ENCODE measurements at regions not wholly inside any gene's neighbourhood (a gene's known extent, or its start where the extent isn't known, plus 50 kb on each side); places are given as distances from the start of the nearest gene placed in this dataset.
"Not testable (repeated sequence)": the region's sequence is repeated elsewhere in the genome, so short reads cannot be mapped to it uniquely, and the experiment has no call there.

DNA sequence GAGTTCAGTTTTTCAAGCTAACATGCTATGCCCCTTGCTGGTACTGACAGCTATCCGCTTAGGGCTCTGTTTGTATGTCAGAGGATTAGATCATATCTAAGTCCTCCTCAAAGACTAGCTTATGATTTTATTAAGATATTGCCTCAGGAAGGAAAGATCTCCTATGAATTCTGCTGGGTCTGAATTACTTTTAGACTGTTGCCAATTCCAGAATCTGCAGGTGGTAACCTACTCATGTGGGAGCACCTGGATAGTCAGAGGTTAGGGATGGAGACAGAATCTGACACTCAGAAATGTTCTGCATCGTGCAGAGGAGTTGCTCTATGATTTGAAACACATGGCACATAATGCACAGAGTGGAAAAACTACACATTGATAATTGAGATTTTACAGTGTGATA, 843.4 kb downstream of the SLC6A15 start:
- DNase-seq (ENCODE audit: low spot score): no peak

DNA sequence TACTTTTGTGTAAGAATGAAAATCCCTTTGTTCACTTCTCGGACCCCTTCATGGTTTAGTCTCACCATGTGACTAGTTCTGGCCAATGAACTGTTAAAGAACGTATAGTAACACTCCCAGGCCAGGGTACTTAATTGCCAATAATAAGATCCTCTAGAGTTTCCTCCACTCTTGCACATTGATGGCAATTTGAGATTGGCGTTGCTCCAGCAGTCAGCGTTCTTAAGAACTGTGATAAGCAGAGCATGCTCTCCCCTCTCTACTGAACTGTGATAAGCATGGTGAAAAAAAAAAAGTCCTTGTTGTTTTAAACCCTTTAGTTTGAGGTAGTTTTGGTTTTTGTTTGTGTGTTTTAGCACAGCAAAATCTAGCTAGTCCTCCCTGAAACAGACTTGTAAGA, 854.5 kb downstream of the SLC6A15 start:
- DNase-seq (ENCODE audit: low spot score): no peak

DNA sequence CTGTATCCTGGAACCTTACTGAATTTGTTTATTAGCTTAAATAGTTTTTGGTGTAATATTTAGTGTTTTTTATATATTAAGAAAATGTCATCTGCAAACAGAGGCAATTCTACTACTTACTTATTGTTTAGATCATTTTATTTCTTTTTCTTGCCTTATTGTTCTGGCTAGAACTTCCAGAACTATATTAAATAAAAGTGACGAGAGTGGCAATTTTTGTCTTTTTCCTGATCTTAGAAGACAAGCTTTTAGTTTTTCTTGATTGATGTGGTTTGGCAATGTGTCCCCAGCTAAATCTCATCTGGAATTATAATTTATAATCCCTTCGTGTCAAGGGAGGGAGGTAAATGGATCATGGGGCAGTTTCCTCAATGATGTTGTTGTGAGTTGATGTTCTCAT, 857.8 kb downstream of the SLC6A15 start:
- no peak for DNase-seq (ENCODE audit: low spot score)

DNA sequence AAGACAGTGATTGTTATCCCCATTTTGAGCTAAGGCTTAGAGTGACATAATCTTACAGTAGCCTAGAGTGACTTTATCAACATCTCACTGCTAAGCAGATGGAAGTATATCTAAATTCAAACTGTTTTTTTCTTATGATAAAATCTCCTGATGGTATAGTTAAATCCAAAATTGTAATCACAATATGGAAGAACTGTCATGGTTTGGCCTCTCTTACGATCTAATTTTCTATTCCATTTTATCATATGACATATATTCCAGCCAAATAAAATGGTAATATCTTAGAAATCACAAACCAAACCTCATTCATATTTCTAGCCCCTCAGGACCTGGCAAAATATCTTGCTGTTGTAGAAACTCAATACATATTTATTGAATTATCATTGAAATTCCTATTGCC, 864.7 kb downstream of the SLC6A15 start:
- DNase-seq (ENCODE audit: low spot score): no peak

DNA sequence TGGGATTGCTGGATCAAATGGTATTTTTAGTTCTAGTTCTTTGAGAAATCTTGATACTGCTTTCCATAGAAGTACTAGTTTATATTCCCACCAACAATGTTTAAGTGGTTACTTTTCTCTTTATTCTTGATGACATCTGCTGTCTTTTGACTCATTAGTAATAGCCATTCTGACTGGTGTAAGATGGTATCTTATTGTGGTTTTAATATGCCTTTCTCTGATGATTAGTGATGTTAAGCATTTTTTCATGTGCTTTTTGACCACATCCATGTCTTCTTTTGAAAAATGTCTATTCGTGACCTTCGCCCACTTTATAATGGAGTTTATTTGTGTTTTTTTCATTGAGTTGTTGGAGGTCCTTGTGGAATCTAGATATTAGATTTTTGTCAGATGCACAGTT, 865.7 kb downstream of the SLC6A15 start:
- DNase-seq (ENCODE audit: low spot score): no peak

DNA sequence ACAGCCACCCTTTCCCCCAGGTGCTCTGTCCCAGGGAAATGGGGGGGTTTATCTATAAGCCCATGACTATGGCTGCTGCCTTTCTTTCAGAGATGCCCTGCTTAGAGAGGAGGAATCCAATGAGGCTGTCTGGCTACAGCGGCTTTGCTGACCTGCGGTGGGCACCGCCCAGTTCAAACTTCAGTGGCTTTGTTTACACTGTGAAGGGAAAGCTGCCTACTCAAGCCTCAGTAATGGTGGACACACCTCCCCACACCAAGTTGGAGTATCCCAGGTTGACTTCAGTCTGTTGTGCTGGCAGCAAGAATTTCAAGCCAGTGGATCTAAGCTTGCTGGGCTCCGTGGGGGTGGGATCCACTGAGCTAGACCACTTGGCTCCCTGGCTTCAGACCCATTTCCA, 869.2 kb downstream of the SLC6A15 start:
- peak; percentile 5 for DNase-seq (ENCODE audit: low spot score)

DNA sequence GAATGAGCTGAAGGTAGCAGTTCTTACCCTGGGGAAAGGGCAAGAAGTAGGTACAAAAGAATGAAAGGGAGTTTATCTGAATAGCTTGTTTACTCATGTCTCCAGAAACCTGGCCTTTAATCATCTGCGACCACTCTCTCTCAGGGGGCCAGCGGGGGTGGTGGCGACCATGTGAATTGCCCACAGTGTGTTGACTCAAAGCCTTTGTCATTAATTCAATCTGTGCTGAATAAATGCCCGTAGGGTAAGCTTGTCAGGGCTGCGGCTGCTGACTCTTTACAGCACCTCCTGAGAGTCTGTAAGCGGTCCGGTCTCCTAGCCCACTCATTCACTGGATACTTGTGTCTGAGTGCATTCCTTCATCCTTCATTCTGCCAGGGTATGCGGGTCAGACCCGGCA, 874.4 kb downstream of the SLC6A15 start:
- no peak for DNase-seq (ENCODE audit: low spot score)

DNA sequence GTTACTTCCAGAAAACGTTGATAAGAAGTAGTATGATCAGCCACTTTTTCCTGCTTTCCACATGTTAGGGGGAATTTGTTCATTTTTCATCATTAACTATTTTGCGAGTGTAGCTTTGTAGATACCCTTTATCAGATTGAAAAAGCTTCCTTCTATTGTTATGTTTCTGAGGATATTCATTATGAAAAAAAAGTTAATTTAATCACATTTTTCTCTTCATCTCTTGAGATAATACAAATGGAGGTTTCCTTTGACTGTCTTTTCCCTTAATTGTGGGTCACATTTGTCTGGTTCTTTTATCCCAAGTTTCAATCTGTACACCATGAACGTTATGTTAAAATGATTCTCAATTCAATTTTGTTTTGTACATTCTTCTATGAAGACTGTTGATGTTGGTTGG, 875.7 kb downstream of the SLC6A15 start:
- DNase-seq (ENCODE audit: low spot score): no peak

DNA sequence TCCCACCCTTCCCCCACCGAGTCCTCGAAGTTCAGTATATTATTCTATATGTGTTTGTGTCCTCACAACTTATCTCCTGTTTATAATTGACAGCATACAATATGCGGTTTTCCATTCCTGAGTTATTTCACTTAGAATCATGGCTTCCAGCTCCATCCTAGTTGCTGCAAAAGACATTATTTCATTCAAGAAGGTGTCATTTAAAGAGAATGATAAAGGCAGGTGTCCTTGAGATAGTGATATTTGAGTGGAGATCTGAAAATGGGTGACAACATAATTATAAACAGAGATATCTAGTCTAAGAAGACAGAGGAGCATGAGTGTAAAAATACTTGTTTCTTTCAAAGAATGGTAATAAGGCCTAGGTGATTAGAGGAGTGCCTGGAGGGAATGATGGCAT, 876.8 kb downstream of the SLC6A15 start:
- DNase-seq (ENCODE audit: low spot score): no peak

DNA sequence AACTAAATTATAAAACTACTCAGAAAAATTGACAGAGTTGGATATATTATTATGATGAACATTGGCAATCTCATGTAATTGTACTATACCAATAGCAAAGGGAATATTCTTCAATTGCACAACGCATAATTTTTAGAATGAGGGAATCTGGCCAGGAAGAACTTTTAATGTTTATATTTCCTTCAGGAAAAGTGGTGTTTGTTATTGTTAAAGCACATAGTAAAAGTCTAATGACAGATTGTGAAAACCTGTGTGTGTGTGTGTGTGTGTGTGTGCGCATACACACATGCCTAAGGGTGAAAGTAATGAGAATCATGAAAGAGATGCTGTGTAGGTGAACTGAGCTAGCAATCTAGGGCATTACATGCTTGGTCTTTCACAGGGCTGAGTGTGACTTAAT, 877.7 kb downstream of the SLC6A15 start:
- no peak for DNase-seq (ENCODE audit: low spot score)

DNA sequence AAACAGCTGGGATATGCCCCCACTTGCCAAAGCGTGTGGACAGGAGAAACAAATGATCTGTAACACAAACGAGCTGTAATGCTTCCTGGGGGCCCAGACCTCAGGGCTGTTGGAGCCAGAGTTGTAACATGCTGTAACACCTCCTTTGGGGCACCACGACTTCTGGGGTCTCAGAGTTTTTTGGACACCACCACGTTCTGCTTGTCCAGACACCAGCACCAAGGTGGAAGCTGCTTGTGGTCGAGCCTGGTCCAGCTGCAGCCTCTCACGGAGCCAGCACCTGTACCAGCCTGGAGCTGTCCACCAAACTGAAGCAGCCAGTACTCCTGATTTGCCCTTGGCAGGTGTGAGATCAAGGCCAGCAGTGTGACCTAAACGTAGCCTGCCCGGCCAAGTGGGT, 879.4 kb downstream of the SLC6A15 start:
- DNase-seq (ENCODE audit: low spot score): no peak

DNA sequence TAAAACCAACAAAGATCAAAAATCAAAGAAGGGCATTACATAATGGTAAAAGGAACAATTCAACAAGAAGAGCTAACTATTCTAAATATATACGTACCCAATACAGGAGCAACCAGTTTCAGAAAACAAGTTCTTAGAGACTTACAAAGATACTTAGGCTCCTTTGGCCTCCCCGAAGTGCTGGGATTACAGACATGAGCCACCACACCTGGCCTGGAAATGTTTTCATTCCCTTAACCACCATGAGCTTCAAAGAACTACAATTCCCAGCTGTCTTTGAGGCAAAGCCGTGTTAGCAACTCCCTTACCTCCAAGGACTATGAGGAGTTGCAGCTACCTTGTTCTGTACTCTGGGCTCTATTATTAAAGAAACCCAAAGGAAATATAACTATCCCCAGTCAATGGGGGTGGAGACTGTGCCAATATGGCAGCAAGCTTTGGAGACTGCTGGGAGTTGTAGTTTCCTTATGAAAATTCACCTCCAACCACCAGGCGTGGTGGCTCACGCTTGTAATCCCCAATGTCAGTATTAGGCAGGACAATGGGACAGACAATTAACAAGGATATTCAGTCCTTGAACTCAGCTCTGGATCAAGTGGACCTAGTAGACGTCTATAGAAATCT, 893.9 kb downstream of the SLC6A15 start:
- not testable (repeated sequence) for DNase-seq (ENCODE audit: low spot score)

DNA sequence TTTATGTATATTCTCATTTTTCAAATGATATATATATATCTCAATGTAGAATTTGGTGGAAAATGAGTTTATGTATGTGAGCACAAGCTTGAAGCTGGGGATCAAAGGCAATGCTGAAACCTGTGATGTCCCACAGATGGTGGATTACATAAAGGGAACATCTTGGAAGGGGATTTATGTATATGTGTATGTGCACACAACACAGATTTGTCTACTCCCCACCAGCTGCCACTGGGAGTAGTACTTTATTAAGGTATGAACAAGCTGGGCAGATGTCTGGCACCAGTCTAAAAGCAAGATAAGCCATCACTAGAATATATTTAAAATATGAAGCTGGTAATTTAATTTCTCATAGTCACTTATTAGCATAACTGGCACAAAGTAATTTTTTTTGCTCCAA, 895.6 kb downstream of the SLC6A15 start:
- DNase-seq (ENCODE audit: low spot score): no peak

DNA sequence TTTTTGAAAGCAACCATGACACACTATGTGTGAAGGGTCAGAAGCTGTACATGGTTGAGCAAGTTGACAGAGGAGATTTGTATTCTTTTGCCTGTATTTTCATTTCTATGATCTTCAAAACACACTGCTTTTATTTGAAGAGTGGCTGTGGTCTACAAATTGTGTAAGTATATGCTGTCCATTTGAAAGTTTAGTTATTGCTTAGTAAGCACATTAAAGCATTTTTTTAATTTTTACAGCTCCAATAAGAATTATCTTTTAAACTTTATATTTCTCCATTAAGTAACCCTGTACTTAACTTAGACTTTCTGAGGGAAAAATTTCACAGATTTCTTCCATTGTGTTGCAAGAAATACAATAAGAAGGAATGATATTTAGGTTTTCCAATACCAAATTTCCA, 915.2 kb downstream of the SLC6A15 start:
- no peak for DNase-seq (ENCODE audit: low spot score)

DNA sequence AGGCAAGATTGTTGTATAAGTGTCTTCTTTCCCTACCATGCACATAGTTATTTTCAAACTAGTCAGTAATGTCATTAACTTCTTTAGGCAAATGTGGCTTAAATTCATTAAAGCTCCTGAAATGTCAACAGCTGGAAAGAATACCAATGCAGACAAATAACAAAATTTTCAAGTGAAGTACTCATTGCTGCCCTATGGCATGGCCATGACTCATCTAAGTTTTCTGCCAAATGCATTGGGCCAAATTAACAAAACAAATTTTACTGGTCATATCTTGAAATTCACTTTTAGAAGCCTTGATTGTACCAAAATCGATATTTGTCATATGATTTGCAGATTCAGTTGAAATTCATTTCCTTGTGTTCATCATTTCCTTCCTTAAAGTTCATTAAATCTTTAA, 915.9 kb downstream of the SLC6A15 start:
- no peak for DNase-seq (ENCODE audit: low spot score)

DNA sequence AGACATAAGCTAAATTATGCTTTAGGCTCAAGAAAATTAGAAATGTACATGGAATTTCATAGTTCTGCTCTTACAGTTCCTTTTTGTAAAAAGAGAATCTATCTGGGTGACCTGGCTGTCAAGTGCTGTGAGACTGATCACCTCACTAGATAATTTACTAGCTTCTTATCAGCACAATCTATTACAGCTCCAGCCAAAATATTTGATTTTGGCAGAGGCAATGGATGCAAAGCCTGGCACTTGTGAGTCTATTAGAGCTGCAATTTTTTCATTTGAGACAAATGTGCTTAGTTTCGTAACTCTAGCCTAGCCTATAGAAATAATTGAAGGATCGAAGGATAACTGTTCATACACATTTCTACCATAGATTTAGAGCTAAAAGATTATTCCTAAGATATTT, 927.5 kb downstream of the SLC6A15 start:
- DNase-seq (ENCODE audit: low spot score): no peak

DNA sequence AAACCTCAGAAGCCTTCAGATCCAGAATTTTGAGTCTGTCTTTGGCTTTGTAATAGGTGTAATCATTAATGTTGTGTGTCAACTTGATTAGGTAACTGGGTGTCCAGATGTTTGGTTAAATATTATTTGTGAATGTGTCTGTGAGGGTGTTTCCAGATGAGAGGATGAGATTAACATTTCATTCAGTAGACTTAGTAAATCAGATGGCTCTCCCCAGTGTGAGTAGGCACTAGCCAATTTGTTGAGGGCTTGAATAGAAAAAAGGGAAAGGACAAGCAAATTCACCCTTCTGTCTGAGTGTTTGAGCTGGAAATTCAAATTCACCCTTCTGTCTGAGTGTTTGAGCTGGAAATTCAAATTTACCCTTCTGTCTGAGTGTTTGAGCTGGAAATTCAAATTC, 932.2 kb downstream of the SLC6A15 start:
- no peak for DNase-seq (ENCODE audit: low spot score)

DNA sequence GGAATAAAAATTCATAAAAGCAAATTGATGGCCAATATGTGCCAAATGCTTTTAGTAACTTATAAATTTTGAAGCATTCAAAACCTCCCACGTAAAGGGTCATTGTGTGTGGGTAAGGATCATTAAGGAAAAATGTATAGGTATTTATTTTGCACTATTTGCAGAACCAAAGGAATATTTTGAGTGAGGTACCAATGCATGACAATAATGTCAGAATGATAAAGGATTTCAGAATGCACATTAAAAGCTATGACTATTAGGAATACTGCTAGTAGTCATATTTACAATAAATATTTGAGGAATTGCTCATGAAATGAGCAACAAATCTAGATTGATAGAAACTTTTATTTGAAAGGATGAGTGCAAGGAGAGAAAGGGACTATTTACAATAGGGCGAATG, 932.8 kb downstream of the SLC6A15 start:
- no peak for DNase-seq (ENCODE audit: low spot score)

DNA sequence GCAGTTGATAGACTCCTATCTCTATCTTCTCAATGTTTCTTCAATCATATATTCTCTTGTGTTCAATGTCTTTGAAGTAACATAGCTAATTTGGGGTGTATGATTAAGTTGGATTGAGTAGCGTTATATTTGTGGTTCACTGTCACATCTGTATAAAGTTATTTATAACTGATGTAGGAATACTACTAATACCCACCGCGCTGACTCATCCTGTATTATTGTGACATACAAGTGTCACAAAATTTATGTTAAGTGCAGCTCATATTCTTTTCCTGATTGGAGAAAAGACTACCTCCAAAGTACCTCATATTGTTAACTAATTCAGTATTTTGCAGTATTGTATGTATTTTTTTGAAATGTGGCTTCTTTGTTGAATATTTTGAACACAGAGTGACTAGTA, 940.8 kb downstream of the SLC6A15 start:
- no peak for DNase-seq (ENCODE audit: low spot score)

DNA sequence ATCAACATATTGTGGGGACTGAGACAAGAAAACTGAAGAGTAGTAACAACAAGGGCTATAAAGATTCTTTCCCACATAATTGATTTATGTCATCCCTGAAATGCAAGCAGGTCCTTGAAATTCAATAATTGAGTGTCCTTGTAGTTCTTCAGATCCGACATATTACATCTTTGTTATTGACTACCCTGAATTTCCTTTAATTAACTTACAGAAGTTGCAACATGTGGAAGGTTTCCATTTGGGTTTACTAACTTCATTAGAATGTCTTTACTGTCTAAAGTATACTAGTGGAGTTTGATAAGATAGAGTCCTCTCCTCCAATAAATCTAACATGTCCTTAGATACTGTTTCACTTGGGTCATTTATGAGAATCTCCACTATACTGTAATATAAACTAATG, 951.8 kb downstream of the SLC6A15 start:
- no peak for DNase-seq (ENCODE audit: low spot score)

DNA sequence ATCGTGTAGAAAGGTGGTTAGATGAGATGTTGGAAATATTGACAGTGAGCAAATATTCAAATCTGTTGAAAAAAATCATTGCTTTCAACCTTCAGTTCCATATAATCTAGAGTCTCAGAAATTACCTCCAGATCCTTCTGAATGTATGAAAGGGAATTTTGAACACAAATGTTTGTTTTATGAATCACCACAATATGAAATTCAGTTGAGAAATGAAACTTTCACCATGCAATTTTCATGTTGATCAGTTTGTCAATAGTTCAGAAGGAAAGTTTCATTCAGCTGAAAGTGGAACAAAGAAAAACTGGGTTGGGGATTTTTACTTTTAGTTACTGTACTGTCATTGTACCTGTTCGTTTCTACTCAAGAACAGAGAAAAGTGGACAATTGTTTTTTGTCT, 953.6 kb downstream of the SLC6A15 start:
- no peak for DNase-seq (ENCODE audit: low spot score)

DNA sequence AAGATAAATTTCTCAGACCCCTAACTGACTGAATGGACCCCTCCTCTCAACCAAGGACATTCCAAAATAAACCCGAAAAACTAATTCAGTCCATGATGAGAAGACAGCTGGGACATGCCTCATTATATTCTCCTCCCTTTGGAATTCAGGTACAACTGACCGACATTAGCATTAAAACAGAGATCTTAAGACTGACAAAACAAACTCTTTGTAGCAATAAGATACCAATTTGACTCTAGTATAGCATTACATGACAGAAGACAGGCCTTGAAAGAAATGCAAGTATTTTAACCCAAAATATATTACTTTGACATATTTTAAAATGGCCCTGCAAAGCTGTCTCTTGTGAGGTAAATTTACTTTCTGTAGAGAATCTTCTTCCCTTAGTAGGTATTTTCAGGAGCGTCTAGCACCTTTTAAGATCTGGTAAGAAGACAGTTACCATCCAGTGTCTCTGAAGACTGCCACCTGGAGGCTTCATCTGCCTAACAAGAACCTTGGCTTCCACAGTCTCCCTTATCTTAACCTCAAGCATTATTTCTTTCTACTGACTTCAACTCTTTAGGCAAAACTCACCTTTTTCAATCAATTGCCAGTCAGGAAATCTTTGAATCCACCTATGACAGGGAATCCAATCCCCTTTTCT, 957.5 kb downstream of the SLC6A15 start:
- no peak for DNase-seq (ENCODE audit: low spot score)

DNA sequence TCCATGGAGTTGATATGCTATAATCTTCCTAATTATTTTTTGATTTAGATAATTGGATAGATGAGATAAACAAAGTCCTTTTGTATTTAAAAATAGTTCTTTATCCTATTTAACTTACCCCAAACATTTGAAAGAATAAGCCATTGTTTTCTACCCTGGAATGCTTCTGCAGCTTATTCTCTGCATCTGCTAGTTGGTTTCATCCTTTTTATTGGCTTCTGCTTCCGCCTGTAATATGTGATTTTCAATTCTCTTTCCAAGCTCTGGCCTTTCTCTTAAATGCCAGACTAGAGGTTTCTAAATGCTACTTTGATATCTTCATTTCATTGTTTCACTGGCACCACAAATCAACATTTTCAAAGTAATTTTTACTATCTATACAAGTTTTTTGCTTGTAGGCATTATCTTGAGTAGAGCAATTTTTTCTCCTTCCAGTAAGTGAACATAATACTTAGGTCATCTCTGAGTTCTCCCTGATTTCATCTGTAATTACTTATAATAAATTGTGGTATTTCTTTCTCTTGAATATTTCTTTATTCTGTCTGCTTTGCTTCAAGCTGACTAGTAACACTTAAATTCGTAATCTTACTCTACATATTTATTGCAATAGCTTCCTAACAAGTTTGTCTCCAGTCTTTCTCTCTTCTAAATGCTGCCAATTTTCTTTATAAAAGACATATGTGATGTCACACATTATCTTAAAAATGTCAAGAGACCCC, 958.4 kb downstream of the SLC6A15 start:
- DNase-seq (ENCODE audit: low spot score): no peak

DNA sequence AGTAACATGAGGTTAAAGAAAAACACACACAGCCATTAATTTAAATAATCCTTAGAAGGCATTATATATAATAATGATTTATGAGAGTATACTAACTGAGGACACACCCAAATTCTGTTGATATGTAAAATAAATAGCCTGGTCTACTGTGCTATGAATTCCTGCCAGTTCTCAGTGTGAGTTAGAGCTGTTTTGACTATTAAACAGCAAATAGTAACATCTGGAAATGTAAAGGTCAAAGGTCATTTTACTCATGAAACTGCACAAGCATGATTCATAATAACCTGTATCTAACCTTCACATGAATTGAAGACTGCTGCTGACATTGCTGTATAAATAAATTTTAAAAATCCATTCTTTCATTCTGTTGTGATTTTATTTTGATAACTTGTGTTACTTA, 966.7 kb downstream of the SLC6A15 start:
- DNase-seq (ENCODE audit: low spot score): peak; percentile 13

All from H4 (cell line).